ENCODE measurements at regions not wholly inside any gene's neighbourhood (a gene's known extent, or its start where the extent isn't known, plus 50 kb on each side); places are given as distances from the start of the nearest gene placed in this dataset.

DNA sequence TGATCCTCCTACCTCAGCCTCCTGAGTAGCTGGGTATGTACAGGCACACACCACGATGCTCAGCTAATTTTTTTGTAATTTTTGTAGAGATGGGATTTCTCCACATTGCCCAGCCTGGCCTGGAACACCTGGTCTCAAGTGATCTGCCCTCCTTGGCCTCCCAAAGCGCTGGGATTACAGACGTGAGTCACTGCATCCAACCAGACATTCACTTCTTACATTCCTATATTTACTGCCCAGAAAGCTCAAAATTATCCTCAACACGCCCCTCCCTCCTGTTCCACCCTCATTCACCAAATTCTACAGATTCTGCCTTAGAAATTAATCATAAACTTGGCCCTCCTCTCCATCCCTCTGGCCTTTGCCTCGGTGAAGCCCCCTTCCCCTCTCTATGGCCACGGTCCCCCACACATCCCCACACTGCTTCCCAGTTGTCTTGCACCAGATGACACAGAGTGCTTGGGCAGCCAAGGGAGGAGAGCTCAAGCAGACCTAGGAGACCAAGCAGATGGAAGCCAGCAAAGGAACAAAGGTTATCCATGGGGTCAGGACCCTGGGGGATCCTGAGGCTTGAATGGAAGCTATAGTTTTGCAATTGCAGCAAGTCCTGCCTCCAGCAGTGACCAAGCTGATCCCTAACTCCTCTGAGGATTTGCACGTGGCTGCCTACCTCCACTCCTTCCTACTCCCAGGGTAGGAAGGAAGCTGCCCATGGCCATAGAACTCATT lies 213.2 kb upstream of the FOXN3 start:
- Histone ChIP-seq H3K4me1 (no peaks in the 10 kb centered on the region), H3K27ac (no peak overlapping the region), H3K9me3 (no peaks in the 10 kb centered on the region), H3K27me3 (ENCODE audit: low read depth) (no peaks in the 10 kb centered on the region), H3K4me3 (no peak overlapping the region), H3K36me3 (no peaks in the 10 kb centered on the region)
- no peak for ATAC-seq
- TF ChIP-seq CTCF (IDR thresholded peaks at IDR 0.05) = no peak
- DNase-seq = no peak
- intact Hi-C loops (cut with DNase I) = no loop called here

DNA sequence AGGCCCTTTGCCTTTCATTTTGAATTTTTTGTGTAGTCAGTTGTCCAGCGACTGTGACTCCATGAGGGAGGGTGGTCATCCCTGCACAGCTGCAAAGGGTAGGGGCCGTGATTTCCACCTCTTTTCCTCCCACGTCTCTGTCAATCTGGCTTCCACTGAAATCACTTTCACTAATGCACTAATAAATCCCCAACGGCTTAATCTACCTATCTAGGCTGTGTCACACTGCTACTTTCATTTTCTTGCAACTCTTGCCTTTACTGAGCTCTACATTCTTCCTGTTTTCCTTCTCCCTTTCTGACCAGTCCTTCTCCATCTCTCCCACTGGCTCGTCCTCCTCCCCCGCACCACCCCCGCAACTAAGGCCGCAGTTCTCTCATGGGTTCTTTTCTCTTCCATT lies 212.3 kb upstream of the FOXN3 start:
- no peak for ATAC-seq

GRCh38 chr14:89628521-89628920 lies 211.5 kb upstream of the FOXN3 start:
- Histone ChIP-seq H3K9me3 (no peaks in the 10 kb centered on the region), H3K27me3 (ENCODE audit: low read depth) (no peaks in the 10 kb centered on the region), H3K27ac (no peak overlapping the region), H3K4me1 (no peaks in the 10 kb centered on the region), H3K36me3 (no peaks in the 10 kb centered on the region), H3K4me3 (no peak overlapping the region)
- DNase-seq (no peak), ATAC-seq (no peak)
- intact Hi-C loops (cut with DNase I) = no loop called here
- no peak for TF ChIP-seq CTCF (IDR thresholded peaks at IDR 0.05)

More for the DNA sequence above, 212.3 kb upstream of the FOXN3 start:
- DNase-seq = no peak
- H3K4me3 ChIP-seq = no peak overlapping the region
- no peak overlapping the region for H3K27ac ChIP-seq
- H3K36me3 ChIP-seq = no peaks in the 10 kb centered on the region
- no peak for TF ChIP-seq CTCF (IDR thresholded peaks at IDR 0.05)
- H3K4me1 ChIP-seq = no peaks in the 10 kb centered on the region
- no peaks in the 10 kb centered on the region for H3K9me3 ChIP-seq
- intact Hi-C loops (cut with DNase I) = no loop called here
- no peaks in the 10 kb centered on the region for H3K27me3 ChIP-seq (ENCODE audit: low read depth)

DNA sequence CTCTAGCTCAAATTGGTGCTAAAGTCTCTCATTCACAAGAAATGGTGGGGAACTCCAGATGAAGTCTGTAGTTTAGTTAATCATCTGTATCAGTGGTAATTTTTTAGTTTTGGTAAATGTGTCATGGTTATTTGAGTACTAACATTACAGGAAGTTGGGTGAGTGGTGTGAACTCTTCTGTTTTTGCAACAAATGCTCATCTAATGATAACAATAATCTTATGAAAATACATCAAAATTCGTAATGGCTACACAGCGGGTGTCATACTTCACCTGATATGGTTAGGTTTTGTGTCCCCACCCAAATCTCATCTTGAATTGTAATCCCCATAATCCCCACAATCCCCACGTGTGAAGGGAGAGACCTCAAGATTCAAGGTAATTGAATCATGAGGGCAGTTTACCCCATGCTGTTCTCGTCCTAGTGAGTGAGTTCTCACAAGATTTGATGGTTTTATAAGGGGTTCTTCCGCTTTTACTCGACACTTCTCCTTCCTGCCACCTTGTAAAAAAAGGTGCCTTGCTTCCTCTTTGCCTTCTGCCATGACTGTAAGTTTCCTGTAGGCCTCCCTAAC lies 209.3 kb upstream of the FOXN3 start:
- H3K27me3 ChIP-seq (ENCODE audit: low read depth) = no peaks in the 10 kb centered on the region
- H3K9me3 ChIP-seq = no peaks in the 10 kb centered on the region
- DNase-seq = no peak
- no peak for TF ChIP-seq CTCF (IDR thresholded peaks at IDR 0.05)
- no peak overlapping the region for H3K4me3 ChIP-seq
- intact Hi-C loops (cut with DNase I) = no loop called here
- no peaks in the 10 kb centered on the region for H3K4me1 ChIP-seq
- H3K36me3 ChIP-seq = no peaks in the 10 kb centered on the region
- ATAC-seq = no peak
- no peak overlapping the region for H3K27ac ChIP-seq

- no peaks in the 10 kb centered on the region for H3K27me3 ChIP-seq (ENCODE audit: low read depth)
- H3K4me3 ChIP-seq = no peak overlapping the region
- H3K27ac ChIP-seq = no peak overlapping the region
- DNase-seq (no peak), ATAC-seq (no peak)
- TF ChIP-seq CTCF (IDR thresholded peaks at IDR 0.05) = no peak
- intact Hi-C loops (cut with DNase I) = no loop called here
- H3K36me3 ChIP-seq = no peaks in the 10 kb centered on the region
- no peaks in the 10 kb centered on the region for H3K9me3 ChIP-seq
- no peaks in the 10 kb centered on the region for H3K4me1 ChIP-seq
Observed at GRCh38 chr14:89625731-89626232, 208.7 kb upstream of the FOXN3 start.

Data from lower lobe of right lung (tissue), 2 donors.